RWPE1 (cell line): ENCODE measurements at regions not wholly inside any gene's neighbourhood (a gene's known extent, or its start where the extent isn't known, plus 50 kb on each side); places are given as distances from the start of the nearest gene placed in this dataset.
"Not testable (repeated sequence)": the region's sequence is repeated elsewhere in the genome, so short reads cannot be mapped to it uniquely, and the experiment has no call there.

Experiments used
- CTCF ChIA-PET: fragments of 350-600 bp; sonication (Branson Sonifier 250); formaldehyde crosslinking; extraction: SDS; loops from one replicate; lab custom pipeline; 2021; lab: Yijun Ruan, JAX
- POLR2A ChIA-PET: fragments of 400-600 bp; formaldehyde crosslinking; extraction: SDS; loops from one replicate; lab custom pipeline; 2020; ENCODE audit warnings: antibody characterized with exemption; ENCODE audit not compliant: low non-redundant PET; lab: Yijun Ruan, JAX
- DNase-seq: peaks from one replicate; pipeline ENCODE4 v3.0.0; 2012; ENCODE audit warnings: low spot score
- H3K27ac ChIP-seq: fragments of 450-650 bp; 2 replicates; pipeline ENCODE4 v1.5.1; 2017
- TF ChIP-seq, protein P1 (sequence below): fragments of 450-650 bp; conservative IDR thresholded peaks from 2 replicates; pipeline ENCODE4 v1.5.1; 2017; ENCODE audit warnings: low read depth, mild to moderate bottlenecking

DNA sequence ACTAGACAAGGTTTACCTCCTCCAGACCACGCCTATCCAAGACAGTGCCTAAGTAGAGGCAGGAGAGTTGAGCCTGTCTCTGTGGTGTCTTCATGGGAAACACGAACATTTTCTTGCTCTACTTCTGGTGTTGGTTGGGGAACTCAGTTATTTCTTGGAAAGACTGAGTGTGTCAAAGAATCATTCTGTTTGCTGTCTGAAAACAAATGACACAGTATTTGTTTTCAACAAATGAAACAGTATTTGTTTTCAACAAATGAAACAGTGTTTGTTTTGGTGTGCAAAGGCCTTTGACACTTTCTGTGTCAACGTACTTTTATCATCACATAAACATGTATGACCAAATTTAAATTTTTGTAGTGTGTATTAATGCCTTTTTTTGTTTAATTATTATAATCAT, 416.5 kb upstream of the NPAP1 start:
- H3K27ac ChIP-seq, POLR2A ChIA-PET, DNase-seq, CTCF ChIA-PET: not testable (repeated sequence)

DNA sequence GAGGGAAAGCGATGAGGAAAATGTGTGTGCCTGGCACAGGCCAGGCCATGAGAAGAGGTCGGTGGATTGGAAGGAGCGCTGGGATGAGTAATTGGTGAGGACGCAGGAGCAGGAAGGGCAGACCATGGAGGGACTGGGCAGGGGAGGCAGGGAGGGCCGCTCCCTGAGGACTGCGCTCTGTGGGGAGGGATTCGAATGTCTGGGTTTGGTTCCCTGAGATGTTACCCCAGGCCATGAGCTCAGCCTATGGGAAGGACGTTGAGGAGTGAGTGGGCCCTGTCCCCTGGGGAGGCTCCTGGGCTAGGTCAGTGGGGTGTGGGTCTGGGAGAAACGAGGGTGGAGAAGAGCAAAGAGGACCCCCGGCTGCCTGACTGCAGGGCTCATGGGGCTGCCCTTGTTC, 415.2 kb upstream of the NPAP1 start:
- H3K27ac ChIP-seq, DNase-seq, CTCF ChIA-PET, POLR2A ChIA-PET: not testable (repeated sequence)

DNA sequence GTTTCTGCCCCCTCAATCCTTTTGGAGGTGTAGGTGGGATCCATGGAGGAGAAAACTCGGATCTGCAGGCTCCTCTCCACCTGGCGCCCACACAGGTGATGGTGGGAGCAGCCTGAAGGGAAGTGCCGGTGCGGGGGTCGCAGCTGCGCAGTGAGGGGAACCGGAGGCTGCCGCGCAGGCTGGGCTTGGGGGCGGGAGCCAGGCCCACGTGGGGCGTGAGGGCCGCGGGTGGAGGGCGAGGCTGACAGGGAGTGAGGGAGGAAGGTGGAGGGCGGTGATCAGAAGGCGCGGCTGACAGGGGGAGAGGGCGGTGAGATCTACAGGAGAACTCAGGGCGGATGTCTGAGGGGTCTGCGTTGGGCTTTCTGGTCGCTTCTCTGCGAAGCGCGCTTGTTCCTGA, 414.7 kb upstream of the NPAP1 start:
- POLR2A ChIA-PET, H3K27ac ChIP-seq, CTCF ChIA-PET, DNase-seq: not testable (repeated sequence)

DNA sequence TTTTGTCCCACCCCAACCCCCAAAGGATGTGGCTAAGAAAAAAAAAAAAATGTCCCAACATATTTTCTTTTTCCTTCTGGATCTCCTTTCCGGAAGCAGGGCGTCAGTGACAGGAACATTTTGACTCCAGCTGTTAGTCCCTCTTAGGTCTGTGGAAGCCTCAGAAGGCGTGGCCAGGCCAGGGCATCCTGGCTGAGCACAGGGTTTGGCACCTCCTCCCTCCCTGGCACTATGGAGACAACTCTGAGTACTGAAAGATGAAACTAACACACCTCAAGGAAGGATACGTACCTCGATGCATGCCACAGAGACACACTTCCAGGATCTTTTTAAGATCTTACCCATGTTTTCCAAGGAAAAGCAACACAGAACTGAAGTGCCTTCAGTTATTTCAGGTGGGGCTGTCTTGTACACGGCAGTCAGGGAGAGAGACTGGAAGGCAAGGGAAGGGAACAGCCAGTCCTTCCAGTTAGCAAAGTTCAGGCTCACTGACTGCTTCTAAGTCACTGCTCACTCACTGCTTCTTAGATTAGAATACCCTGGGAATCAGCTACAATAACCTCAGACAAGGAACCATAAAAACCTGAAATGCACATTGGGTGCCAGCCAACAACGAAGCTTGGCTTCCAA, 406.9 kb upstream of the NPAP1 start:
- CTCF ChIA-PET, H3K27ac ChIP-seq, POLR2A ChIA-PET, DNase-seq: not testable (repeated sequence)

DNA sequence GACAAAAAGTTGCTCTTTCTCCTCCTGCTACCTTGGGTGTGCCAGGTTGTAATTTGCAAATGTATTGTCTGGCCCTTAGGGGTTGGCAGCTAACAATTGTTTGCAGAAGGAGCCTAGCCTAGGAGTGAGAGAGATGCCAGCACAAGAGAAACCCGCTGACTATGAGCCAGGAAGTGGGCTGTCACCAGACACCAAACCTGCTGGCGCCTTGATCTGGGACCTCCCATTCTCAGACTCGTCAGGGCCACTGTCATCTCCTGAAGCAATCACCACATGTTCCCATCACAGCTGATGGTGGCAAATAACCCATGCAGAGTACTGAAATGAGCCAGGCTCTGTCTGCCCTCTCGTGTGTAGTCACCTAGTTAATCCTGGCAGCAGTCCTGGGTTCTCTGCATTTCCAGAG, 406.4 kb upstream of the NPAP1 start:
- TF ChIP-seq, protein P1, sequence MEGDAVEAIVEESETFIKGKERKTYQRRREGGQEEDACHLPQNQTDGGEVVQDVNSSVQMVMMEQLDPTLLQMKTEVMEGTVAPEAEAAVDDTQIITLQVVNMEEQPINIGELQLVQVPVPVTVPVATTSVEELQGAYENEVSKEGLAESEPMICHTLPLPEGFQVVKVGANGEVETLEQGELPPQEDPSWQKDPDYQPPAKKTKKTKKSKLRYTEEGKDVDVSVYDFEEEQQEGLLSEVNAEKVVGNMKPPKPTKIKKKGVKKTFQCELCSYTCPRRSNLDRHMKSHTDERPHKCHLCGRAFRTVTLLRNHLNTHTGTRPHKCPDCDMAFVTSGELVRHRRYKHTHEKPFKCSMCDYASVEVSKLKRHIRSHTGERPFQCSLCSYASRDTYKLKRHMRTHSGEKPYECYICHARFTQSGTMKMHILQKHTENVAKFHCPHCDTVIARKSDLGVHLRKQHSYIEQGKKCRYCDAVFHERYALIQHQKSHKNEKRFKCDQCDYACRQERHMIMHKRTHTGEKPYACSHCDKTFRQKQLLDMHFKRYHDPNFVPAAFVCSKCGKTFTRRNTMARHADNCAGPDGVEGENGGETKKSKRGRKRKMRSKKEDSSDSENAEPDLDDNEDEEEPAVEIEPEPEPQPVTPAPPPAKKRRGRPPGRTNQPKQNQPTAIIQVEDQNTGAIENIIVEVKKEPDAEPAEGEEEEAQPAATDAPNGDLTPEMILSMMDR: no peak
- POLR2A ChIA-PET: no interaction called here
- H3K27ac ChIP-seq: no peak overlapping the region
- DNase-seq: no peak
- CTCF ChIA-PET: no interaction called here

DNA sequence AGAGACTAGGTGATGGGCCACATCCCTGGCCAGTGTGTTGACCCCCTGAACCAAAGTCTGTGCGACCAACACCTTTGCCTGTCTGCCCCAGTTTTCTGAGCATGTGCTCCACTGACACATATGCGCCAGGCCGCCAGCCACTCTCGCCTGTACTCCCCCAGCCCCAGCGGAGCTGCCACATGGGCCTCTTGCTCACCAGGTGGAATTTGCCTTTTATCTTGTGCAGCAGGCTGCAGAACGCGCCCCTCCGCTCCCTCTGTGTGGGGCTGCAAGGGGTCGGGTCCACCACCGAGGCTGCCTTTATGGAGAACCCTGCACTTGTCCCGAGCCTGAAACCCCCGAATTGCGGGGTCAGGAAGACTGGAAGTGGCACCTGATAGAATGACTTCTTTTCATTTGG, 405.7 kb upstream of the NPAP1 start:
- POLR2A ChIA-PET: no interaction called here
- CTCF ChIA-PET: no interaction called here

DNA sequence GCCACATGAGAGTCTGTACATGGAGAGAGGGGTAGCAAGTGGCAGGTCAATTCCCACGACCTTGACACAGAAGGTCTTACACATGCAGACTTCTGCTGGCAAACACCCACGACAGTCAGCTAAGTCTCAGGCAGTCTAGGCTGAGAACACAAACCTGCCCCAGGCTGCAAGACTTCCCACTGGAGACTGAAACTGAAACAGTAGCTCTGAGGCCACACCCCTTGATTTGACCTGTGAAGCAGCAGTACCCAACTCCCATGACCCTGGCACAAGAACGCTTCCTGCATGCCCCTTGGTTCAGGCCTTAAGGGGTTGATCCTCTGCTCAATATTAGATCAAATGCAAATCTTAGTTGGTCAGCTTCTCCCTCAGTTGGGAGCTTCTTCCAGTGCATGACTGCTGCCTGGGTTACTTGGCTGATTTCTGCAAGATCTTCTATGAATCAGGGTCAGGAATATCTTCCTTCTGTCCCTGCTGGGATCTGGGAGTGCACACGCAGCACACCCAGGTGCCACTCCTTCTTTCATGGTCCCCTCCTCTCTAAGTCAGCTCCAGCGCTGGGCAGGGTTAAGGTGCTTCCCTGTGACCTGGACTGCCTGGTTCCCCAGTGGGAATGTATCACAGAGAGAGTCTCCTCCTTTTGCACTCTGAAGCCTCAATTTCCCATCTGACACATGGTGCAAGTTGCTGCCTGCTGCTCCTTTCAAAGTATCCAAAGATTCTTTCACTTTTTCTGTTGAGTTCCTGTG, 403.9 kb upstream of the NPAP1 start:
- POLR2A ChIA-PET, DNase-seq, CTCF ChIA-PET, H3K27ac ChIP-seq: not testable (repeated sequence)

More for the DNA sequence above, 405.7 kb upstream of the NPAP1 start:
- no peak for DNase-seq
- no peak overlapping the region for H3K27ac ChIP-seq
- TF ChIP-seq, protein P1: no peak

DNA sequence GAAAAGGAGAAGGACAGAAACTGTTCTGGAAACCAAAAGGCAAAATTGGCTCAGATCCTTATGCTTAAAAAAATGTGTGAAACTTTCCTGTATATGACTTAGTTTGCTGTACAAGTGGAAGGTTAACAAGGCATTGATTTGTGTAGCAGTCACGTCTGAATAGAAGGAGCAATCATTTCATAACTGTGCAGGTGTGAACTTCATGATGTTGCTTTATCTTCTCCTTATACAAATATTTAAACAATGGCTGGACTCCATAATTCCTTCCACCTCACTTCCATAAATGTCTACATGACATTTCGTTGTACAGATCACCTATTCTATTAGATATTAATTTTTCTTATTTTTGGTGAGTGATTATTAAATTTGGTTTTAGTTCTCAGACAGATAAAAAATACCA, 382.7 kb upstream of the NPAP1 start:
- no peak for DNase-seq
- no peak overlapping the region for H3K27ac ChIP-seq
- POLR2A ChIA-PET: no interaction called here
- CTCF ChIA-PET: no interaction called here
- TF ChIP-seq, protein P1: no peak

DNA sequence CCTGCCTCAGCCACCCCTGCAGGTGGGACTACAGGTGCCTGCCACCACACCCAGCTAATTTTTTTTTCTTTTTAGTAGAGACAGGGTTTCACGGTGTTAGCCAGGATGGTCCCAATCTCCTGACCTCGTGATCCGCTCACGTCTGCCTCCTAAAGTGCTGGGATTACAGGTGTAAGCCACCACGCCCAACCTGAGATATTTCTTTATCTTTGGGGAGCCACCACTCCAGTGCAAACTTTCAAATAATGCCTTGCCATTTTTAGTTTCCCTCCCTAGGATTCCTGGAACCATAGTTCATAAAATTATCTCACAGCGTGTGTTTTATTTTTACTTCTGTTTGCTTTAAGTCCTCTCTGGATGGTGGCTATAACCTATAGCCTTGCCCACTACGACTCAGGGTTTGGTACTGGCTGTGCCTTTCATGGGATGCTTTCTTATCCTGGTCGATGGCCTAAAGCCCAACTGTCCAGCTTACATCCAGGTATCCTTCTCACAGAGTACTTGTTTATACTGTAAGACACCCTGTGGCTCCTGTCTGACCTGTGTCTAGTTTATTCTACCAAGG, 374.7 kb upstream of the NPAP1 start:
- DNase-seq, CTCF ChIA-PET, POLR2A ChIA-PET, H3K27ac ChIP-seq: not testable (repeated sequence)

DNA sequence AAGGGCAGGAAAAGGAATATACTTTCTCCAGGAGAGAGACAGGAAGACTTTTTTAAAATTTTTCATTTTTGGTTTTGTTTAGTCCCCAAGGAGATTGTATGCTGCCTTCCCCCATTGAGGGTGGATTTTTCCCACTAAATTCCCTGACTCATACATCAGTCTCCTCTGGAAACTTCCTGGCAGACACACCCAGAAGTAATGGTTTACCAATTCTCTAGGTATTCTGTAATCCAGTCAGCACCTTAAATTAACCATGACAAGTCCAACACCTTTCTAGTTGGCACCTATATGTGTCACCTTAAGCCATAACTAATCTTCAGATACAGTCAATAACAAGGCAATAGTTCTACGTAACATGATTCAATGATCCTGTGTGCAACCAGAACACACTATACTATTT, 373.6 kb upstream of the NPAP1 start:
- H3K27ac ChIP-seq, CTCF ChIA-PET, POLR2A ChIA-PET, DNase-seq: not testable (repeated sequence)

DNA sequence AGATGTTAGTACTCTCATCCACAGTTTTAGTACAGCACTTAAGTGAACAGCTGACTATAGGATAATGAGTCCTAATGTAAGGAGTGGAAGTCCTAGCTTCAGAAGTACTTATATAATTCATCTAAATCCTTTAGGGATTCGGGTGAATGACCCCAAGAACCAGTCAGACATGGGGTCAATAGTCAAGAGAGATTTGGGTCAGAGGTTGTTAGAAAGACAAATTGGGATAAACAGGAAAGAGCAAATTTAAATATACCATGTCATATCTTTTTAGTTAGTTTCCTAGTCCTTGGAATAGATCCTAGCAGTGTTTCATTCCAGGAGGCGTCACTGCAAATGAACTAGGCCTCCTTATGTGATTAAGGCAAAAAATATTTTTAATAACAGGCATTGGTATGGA, 370.8 kb upstream of the NPAP1 start:
- POLR2A ChIA-PET, CTCF ChIA-PET, DNase-seq, H3K27ac ChIP-seq: not testable (repeated sequence)

DNA sequence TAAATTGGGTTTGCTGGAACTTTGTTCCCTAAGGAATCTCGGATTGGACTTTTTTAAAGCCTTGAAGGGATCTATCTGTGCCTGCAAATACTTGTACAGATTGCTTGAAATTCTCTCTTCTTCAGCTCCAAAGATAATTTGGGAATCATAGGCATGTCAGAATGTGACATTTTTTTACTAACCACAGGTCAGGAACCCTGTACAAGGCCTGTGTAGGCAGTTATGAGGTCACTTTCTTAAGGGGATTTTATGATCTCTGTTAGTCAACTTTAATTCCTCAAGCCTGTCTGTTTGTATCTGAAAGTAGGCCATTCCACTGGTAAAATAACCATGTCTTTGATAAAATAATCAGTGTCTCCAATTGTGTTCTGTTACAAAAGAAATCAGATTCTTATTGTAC, 369.9 kb upstream of the NPAP1 start:
- H3K27ac ChIP-seq, POLR2A ChIA-PET, DNase-seq: not testable (repeated sequence)
- CTCF ChIA-PET: interaction anchor here (0.6 kb wide), 1 partner anchor 17 kb away, joined by 5 read pairs; no protein-coding TSS in a partner anchor

DNA sequence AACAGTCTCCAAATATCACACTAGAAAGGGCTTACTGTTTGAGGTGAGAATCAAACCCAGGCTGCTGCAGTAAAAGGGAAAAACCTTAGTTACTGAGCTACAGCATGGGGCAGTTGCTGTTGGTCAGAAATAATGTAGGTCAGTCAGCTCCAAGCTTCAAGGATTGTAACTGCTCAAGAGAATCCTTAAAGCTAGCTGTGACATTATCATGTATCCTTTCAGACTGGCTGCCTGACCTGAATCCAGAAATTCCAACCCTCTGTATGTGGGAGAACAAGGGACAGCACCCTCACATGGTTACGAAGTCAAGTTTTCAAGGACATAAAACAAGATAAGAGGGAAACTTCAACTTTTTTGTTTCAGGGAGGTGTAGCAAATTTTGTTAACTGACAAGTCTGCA, 365.9 kb upstream of the NPAP1 start:
- H3K27ac ChIP-seq, CTCF ChIA-PET, POLR2A ChIA-PET, DNase-seq: not testable (repeated sequence)

DNA sequence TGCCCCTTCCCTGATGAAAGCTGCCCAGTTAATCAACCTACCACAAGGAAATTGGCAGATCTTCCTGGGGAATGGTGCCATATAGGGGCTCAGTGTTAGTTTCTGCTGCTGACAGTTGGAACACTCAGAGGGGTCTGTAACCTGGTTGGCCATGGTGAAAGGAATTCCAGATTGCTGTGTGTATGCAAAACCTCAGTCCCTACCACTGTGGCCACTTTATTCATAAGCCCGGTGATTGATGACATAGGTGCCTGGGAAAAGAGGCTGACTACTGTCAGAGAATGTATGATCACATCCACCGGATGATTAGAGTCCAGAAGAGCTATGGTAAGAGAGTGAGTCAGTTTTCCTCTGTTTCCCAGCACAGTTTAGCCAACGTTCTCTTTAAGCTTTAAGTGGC, 363.9 kb upstream of the NPAP1 start:
- H3K27ac ChIP-seq, POLR2A ChIA-PET, DNase-seq: not testable (repeated sequence)
- CTCF ChIA-PET: interaction anchor here (0.7 kb wide), 1 partner anchor 32 kb away, joined by 4 read pairs; no protein-coding TSS in a partner anchor
